Choroid plexus epithelial cell (primary cell): ENCODE measurements at regions not wholly inside any gene's neighbourhood (a gene's known extent, or its start where the extent isn't known, plus 50 kb on each side); places are given as distances from the start of the nearest gene placed in this dataset.

Source experiments
- DNase-seq: peaks from one replicate; pipeline ENCODE4 v3.0.0-alpha.2; 2010; ENCODE audit warnings: low read depth
- H3K4me3 ChIP-seq: 2 replicates; pipeline ENCODE4 v1.5.1; 2011; ENCODE audit warnings: low read depth, mild to moderate bottlenecking, control low read depth, low read length, moderate library complexity
- TF ChIP-seq, protein P1 (sequence below): conservative IDR thresholded peaks from 2 replicates; pipeline ENCODE4 v1.5.1; 2011; ENCODE audit warnings: low read depth, mild to moderate bottlenecking, control low read depth, inconsistent platforms, low read length, moderate library complexity

DNA sequence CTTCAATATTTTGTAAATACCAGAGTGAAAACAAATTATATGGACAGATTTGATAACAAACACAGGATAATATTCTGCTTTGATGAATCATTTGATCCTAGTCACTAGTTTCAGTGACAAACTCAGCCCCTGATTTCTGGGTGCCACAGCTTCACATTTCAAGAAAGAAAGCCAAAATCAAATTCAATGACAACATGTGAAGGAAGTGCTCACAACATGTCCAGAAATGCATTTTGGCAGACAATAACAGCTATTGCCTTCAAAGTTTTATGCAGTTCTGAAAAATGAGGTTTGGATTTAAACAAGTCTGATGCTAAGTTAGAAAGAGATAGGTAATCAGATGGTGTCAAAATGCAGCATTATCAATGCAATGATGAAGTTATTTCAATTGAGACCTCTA lies 106.9 kb upstream of the PIEZO2 start:
- no peak overlapping the region for H3K4me3 ChIP-seq
- no peak for DNase-seq
- TF ChIP-seq, protein P1, sequence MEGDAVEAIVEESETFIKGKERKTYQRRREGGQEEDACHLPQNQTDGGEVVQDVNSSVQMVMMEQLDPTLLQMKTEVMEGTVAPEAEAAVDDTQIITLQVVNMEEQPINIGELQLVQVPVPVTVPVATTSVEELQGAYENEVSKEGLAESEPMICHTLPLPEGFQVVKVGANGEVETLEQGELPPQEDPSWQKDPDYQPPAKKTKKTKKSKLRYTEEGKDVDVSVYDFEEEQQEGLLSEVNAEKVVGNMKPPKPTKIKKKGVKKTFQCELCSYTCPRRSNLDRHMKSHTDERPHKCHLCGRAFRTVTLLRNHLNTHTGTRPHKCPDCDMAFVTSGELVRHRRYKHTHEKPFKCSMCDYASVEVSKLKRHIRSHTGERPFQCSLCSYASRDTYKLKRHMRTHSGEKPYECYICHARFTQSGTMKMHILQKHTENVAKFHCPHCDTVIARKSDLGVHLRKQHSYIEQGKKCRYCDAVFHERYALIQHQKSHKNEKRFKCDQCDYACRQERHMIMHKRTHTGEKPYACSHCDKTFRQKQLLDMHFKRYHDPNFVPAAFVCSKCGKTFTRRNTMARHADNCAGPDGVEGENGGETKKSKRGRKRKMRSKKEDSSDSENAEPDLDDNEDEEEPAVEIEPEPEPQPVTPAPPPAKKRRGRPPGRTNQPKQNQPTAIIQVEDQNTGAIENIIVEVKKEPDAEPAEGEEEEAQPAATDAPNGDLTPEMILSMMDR: no peak

DNA sequence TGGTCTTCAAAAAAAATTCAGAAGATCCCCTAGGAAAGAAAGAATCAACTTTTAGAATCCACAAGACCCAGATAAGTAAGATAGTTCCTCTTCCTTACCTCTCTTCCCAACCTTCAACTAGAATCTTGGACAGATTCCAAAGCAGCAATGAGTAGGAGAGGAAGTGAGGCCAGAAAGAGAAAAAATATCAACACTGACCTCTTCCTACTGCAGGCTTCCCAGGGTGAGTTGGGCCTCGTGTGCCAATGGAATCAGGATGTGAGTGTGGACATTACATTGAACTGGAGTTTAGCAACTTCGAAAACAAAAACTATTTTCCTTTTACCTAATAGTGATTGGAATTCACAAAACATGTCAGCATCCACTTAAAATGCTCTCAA lies 102.5 kb upstream of the PIEZO2 start:
- TF ChIP-seq, protein P1: no peak
- DNase-seq: peak; percentile 82
- H3K4me3 ChIP-seq: no peak overlapping the region

DNA sequence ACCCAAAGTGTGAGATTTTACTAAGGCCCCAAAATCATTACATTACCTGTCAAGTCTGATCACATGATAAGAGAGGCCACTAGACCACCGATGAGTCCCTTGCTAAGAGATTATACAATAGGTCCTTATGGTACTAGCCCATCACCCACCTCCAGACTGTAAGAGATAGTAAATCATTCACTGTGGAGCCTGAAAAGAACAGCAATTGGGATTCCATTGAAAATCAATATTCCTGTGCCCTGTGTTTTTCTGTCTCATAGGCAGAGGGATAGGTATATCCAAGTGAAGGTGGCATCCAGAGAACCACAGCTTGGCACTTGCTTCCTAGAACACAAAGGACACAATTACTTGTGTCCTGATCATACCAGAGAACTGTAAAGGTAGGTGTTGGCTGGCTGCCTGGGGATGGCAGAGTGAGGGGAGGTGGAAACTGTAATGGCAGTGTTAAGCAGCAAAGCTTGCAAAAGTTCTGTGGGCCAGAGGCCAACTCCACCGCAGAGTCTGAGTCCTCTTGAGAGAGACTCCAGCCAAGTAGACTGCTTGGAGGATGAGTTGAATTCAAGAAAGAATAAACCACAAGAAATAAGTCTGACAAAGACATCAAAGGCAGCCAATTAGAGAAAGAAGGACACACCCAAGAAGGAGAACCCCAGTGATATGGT lies 102.0 kb upstream of the PIEZO2 start:
- H3K4me3 ChIP-seq: no peak overlapping the region
- TF ChIP-seq, protein P1: no peak
- DNase-seq: peak; percentile 82

DNA sequence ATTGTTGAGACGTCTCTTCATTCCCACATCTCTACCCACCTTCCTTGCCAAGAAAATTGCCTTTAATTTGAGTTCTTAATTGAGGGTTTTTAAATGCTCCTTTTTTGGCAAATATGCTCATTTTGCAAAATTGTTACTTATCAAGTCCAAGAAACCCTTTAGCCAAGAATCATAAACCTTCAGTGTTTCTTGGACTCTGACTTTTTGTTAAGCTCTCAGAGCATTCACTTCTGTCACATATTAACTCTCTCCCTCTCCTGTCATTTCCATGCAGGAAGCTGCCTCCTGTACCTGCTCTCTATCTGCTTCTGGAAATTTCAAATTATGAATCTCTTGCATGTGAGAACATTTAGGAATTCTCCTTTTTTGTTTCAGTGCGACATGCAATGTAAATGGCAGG lies 100.0 kb upstream of the PIEZO2 start:
- DNase-seq: no peak
- TF ChIP-seq, protein P1: no peak
- no peak overlapping the region for H3K4me3 ChIP-seq

DNA sequence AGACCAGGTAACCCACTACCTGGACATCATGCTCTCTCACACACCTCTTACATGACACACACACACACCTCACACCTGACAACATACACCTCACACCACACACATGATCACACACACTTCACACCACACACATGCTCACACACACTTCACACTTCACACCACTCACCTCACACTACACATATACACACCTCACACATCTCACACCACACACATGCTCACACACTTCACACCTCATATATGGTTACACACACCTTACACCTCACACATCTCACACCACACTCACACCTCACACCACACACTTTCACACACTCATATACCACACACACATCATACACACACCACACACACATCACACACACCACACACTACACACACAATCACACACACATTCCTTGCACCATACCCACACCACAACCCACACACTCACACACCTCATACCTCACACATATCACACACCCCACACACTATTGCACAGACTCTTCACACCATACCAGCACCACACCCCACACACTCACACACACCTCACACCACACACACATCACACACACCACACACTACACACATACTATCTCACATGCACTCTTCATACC lies 98.1 kb upstream of the PIEZO2 start:
- H3K4me3 ChIP-seq: no peak overlapping the region
- DNase-seq: no peak
- TF ChIP-seq, protein P1: no peak

DNA sequence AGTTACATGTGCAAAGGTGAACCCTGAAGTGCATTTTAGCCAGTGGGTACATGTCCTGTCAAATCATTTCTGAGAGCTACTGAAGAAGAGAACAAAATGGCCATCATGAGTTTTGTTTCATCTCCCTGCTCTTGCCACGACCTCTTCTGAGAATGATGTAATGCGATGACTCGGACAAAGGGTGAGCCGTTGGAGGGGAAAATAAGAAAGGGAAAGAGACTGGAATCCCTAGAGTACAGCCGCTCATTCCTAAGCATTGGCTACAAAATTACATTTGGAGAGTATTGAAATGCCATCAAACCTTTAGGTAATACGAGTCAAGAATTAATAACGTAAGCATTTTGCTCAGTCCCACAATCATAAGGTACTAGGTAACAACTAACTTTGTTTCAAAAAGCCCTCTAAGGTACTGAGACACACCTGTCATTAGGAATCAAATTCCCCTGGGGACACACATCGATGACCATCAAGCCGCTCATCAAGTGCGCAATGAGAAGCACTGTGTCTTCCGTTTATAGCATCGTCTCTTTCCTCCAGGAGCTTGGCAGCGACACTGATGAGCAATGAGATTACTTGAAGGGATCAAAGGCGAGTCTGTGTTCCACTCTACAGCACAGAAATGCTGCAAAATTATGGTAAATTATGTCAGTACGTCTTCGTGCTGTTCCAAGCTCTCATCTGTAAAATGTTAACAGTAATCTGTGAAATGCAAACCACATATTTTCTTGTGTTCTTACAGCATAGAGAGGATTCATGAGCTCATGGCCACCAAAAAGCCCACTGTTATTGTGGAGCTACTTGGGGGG lies 97.3 kb upstream of the PIEZO2 start:
- TF ChIP-seq, protein P1: no peak
- no peak overlapping the region for H3K4me3 ChIP-seq
- peak; percentile 36 for DNase-seq
